ENCODE measurements at regions not wholly inside any gene's neighbourhood (a gene's known extent, or its start where the extent isn't known, plus 50 kb on each side); places are given as distances from the start of the nearest gene placed in this dataset.

- no peak for DNase-seq
- Mint-ChIP-seq H3K9me3 (no peaks in the 10 kb centered on the region), H3K36me3 (ENCODE audit: low read depth) (no peaks in the 10 kb centered on the region), H3K4me3 (no peak overlapping the region), H3K27ac (no peak overlapping the region), H3K27me3 (ENCODE audit: low read depth) (peaks cover 52% of the 10 kb centered on the region), H3K4me1 (ENCODE audit: low read depth) (peaks cover 2% of the 10 kb centered on the region)
- CTCF ChIA-PET = interaction anchor here (1.7 kb wide), 1 partner anchor 27 kb away, joined by 3 read pairs; no protein-coding TSS in a partner anchor
- intact Hi-C loops (cut with micrococcal nuclease) = loop anchor here (5.0 to 10.0 kb wide), 2 partner anchors 256 to 1504 kb away; no protein-coding TSS in a partner anchor
Measured at GRCh38 chr7:21251151-21251800, 176.6 kb upstream of the SP4 start.

GRCh38 chr7:21253740-21254687, 173.9 kb upstream of the SP4 start:
- Mint-ChIP-seq H3K27me3 (ENCODE audit: low read depth) (peaks cover 54% of the 10 kb centered on the region), H3K4me3 (no peak overlapping the region), H3K9me3 (no peaks in the 10 kb centered on the region), H3K4me1 (ENCODE audit: low read depth) (peaks cover 2% of the 10 kb centered on the region), H3K36me3 (ENCODE audit: low read depth) (no peaks in the 10 kb centered on the region), H3K27ac (no peak overlapping the region)
- DNase-seq = peak; percentile 68
- CTCF ChIA-PET = interaction anchor here (0.7 to 1.8 kb wide), 13 partner anchors 10 to 514 kb away, joined by 3 to 8 read pairs (median 4); no protein-coding TSS in a partner anchor
- intact Hi-C loops (cut with micrococcal nuclease) = loop anchor here (1.0 to 10.0 kb wide), 5 partner anchors 259 to 1545 kb away; partner anchors contain the start of gene POLR1F

GRCh38 chr7:21256310-21256877, 171.5 kb upstream of the SP4 start:
- peak; percentile 41 for DNase-seq

GRCh38 chr7:21260939-21261338, 166.9 kb upstream of the SP4 start:
- H3K4me1 Mint-ChIP-seq (ENCODE audit: low read depth) = peaks cover 7% of the 10 kb centered on the region
- H3K27me3 Mint-ChIP-seq (ENCODE audit: low read depth) = peaks cover 9% of the 10 kb centered on the region
- H3K9me3 Mint-ChIP-seq = no peaks in the 10 kb centered on the region
- no peak overlapping the region for H3K4me3 Mint-ChIP-seq
- intact Hi-C loops (cut with micrococcal nuclease) = loop anchor here (1.0 to 5.0 kb wide), 4 partner anchors 42 to 246 kb away; no protein-coding TSS in a partner anchor
- no peaks in the 10 kb centered on the region for H3K36me3 Mint-ChIP-seq (ENCODE audit: low read depth)
- CTCF ChIA-PET = interaction anchor here (1.2 to 2.1 kb wide), 2 partner anchors 123 to 148 kb away, joined by 4 to 6 read pairs; no protein-coding TSS in a partner anchor
- no peak overlapping the region for H3K27ac Mint-ChIP-seq
- no peak for DNase-seq

More at GRCh38 chr7:21256310-21256877, 171.5 kb upstream of the SP4 start:
- Mint-ChIP-seq H3K4me3 (no peak overlapping the region), H3K27me3 (ENCODE audit: low read depth) (peaks cover 38% of the 10 kb centered on the region), H3K36me3 (ENCODE audit: low read depth) (no peaks in the 10 kb centered on the region), H3K27ac (no peak overlapping the region), H3K9me3 (no peaks in the 10 kb centered on the region), H3K4me1 (ENCODE audit: low read depth) (peaks cover 2% of the 10 kb centered on the region)
- intact Hi-C loops (cut with micrococcal nuclease) = loop anchor here (1.0 to 10.0 kb wide), 8 partner anchors 251 to 827 kb away; no protein-coding TSS in a partner anchor
- CTCF ChIA-PET = interaction anchor here (0.5 to 1.6 kb wide), 9 partner anchors 24 to 683 kb away, joined by 3 to 5 read pairs (median 3); no protein-coding TSS in a partner anchor

- CTCF ChIA-PET = interaction anchor here (0.5 to 2.1 kb wide), 5 partner anchors 99 to 252 kb away, joined by 3 to 6 read pairs (median 4); no protein-coding TSS in a partner anchor
- Mint-ChIP-seq H3K4me1 (ENCODE audit: low read depth) (peaks cover 7% of the 10 kb centered on the region), H3K36me3 (ENCODE audit: low read depth) (no peaks in the 10 kb centered on the region), H3K27me3 (ENCODE audit: low read depth) (peaks cover 9% of the 10 kb centered on the region), H3K9me3 (no peaks in the 10 kb centered on the region), H3K27ac (no peak overlapping the region), H3K4me3 (no peak overlapping the region)
- intact Hi-C loops (cut with micrococcal nuclease) = loop anchor here (1.0 to 5.0 kb wide), 4 partner anchors 41 to 245 kb away; no protein-coding TSS in a partner anchor
- peak; percentile 62 for DNase-seq
Measured at GRCh38 chr7:21261627-21262594, 166.0 kb upstream of the SP4 start.

GRCh38 chr7:21269021-21269420, 158.9 kb upstream of the SP4 start:
- Mint-ChIP-seq H3K4me3 (no peak overlapping the region), H3K36me3 (ENCODE audit: low read depth) (no peaks in the 10 kb centered on the region), H3K27me3 (ENCODE audit: low read depth) (no peaks in the 10 kb centered on the region), H3K4me1 (ENCODE audit: low read depth) (no peaks in the 10 kb centered on the region), H3K9me3 (no peaks in the 10 kb centered on the region), H3K27ac (no peak overlapping the region)
- intact Hi-C loops (cut with micrococcal nuclease) = no loop called here
- CTCF ChIA-PET = interaction anchor here (0.6 kb wide), 1 partner anchor 259 kb away, joined by 4 read pairs; no protein-coding TSS in a partner anchor
- DNase-seq = no peak

GRCh38 chr7:21276471-21277035, 151.3 kb upstream of the SP4 start:
- peaks cover 3% of the 10 kb centered on the region for H3K4me1 Mint-ChIP-seq (ENCODE audit: low read depth)

GRCh38 chr7:21278944-21279343, 148.9 kb upstream of the SP4 start:
- Mint-ChIP-seq H3K9me3 (no peaks in the 10 kb centered on the region), H3K4me1 (ENCODE audit: low read depth) (peaks cover 3% of the 10 kb centered on the region), H3K4me3 (no peak overlapping the region), H3K27me3 (ENCODE audit: low read depth) (no peaks in the 10 kb centered on the region), H3K27ac (no peak overlapping the region), H3K36me3 (ENCODE audit: low read depth) (no peaks in the 10 kb centered on the region)
- CTCF ChIA-PET = no interaction called here
- intact Hi-C loops (cut with micrococcal nuclease) = no loop called here
- no peak for DNase-seq

More at GRCh38 chr7:21276471-21277035, 151.3 kb upstream of the SP4 start:
- DNase-seq = no peak
- Mint-ChIP-seq H3K36me3 (ENCODE audit: low read depth) (no peaks in the 10 kb centered on the region), H3K27me3 (ENCODE audit: low read depth) (no peaks in the 10 kb centered on the region), H3K27ac (no peak overlapping the region), H3K4me3 (no peak overlapping the region), H3K9me3 (no peaks in the 10 kb centered on the region)
- intact Hi-C loops (cut with micrococcal nuclease) = no loop called here
- CTCF ChIA-PET = no interaction called here

GRCh38 chr7:21281193-21281592, 146.7 kb upstream of the SP4 start:
- Mint-ChIP-seq H3K9me3 (no peaks in the 10 kb centered on the region), H3K27ac (no peak overlapping the region), H3K4me3 (no peak overlapping the region), H3K36me3 (ENCODE audit: low read depth) (no peaks in the 10 kb centered on the region), H3K27me3 (ENCODE audit: low read depth) (no peaks in the 10 kb centered on the region), H3K4me1 (ENCODE audit: low read depth) (peaks cover 3% of the 10 kb centered on the region)
- intact Hi-C loops (cut with micrococcal nuclease) = no loop called here
- no peak for DNase-seq
- CTCF ChIA-PET = interaction anchor here (1.2 to 1.6 kb wide), 2 partner anchors 24 to 27 kb away, joined by 3 to 4 read pairs; no protein-coding TSS in a partner anchor

- no peaks in the 10 kb centered on the region for H3K9me3 Mint-ChIP-seq
- no peaks in the 10 kb centered on the region for H3K36me3 Mint-ChIP-seq (ENCODE audit: low read depth)
- no peak for DNase-seq
- CTCF ChIA-PET = no interaction called here
- H3K4me1 Mint-ChIP-seq (ENCODE audit: low read depth) = no peaks in the 10 kb centered on the region
- H3K4me3 Mint-ChIP-seq = no peak overlapping the region
- no peak overlapping the region for H3K27ac Mint-ChIP-seq
- intact Hi-C loops (cut with micrococcal nuclease) = no loop called here
- no peaks in the 10 kb centered on the region for H3K27me3 Mint-ChIP-seq (ENCODE audit: low read depth)
Measured at GRCh38 chr7:21293771-21294170, 134.1 kb upstream of the SP4 start.

GRCh38 chr7:21299766-21300165, 128.1 kb upstream of the SP4 start:
- H3K4me3 Mint-ChIP-seq = no peak overlapping the region
- H3K4me1 Mint-ChIP-seq (ENCODE audit: low read depth) = peaks cover 3% of the 10 kb centered on the region
- no peaks in the 10 kb centered on the region for H3K27me3 Mint-ChIP-seq (ENCODE audit: low read depth)
- H3K36me3 Mint-ChIP-seq (ENCODE audit: low read depth) = no peaks in the 10 kb centered on the region
- CTCF ChIA-PET = no interaction called here
- intact Hi-C loops (cut with micrococcal nuclease) = no loop called here
- no peak for DNase-seq
- no peak overlapping the region for H3K27ac Mint-ChIP-seq
- no peaks in the 10 kb centered on the region for H3K9me3 Mint-ChIP-seq

Data from activated naive CD4-positive, alpha-beta T cell treated with anti-CD3 and anti-CD28 coated beads for 36 hours (primary cell).